ENCODE measurements at regions not wholly inside any gene's neighbourhood (a gene's known extent, or its start where the extent isn't known, plus 50 kb on each side); places are given as distances from the start of the nearest gene placed in this dataset.

- CTCF ChIA-PET: no interaction called here
- TF ChIP-seq PKNOX1 (IDR thresholded peaks at IDR 0.05): no peak
- TF ChIP-seq L3MBTL2 (conservative IDR thresholded peaks at IDR 0.05): no peak
- no peak for TF ChIP-seq ARNT (IDR thresholded peaks at IDR 0.05)
- no peak for TF ChIP-seq CTBP1 (IDR thresholded peaks at IDR 0.05; ENCODE audit: borderline replicate concordance)
- TF ChIP-seq LEF1 (IDR thresholded peaks at IDR 0.05; ENCODE audit: borderline replicate concordance): no peak
- TF ChIP-seq SP1 (IDR thresholded peaks at IDR 0.05): no peak
- no peak for TF ChIP-seq ZNF384 (IDR thresholded peaks at IDR 0.05)
- no peak for TF ChIP-seq ELF4 (IDR thresholded peaks at IDR 0.05)
- no peak for TF ChIP-seq TARDBP (IDR thresholded peaks at IDR 0.05)
- no peak for DNase-seq (ENCODE audit: extremely low spot score)
- POLR2A ChIA-PET: no interaction called here
These were observed 201.2 kb upstream of the FAM78B start for GRCh38 chr1:166368030-166368429.

GRCh38 chr1:166377896-166378295 lies 211.1 kb upstream of the FAM78B start:
- no peak for DNase-seq (ENCODE audit: extremely low spot score)
- CTCF ChIA-PET: no interaction called here
- POLR2A ChIA-PET: no interaction called here
- TF ChIP-seq FOXK2 (IDR thresholded peaks at IDR 0.05) (no peak), ZNF384 (IDR thresholded peaks at IDR 0.05) (no peak), SUZ12 (IDR thresholded peaks at IDR 0.05) (no peak), PKNOX1 (IDR thresholded peaks at IDR 0.05) (no peak), NFRKB (IDR thresholded peaks at IDR 0.05) (no peak), FOXM1 (IDR thresholded peaks at IDR 0.05; ENCODE audit: borderline replicate concordance) (no peak), ARNT (IDR thresholded peaks at IDR 0.05) (no peak), LEF1 (IDR thresholded peaks at IDR 0.05; ENCODE audit: borderline replicate concordance) (no peak), TARDBP (IDR thresholded peaks at IDR 0.05) (no peak), BHLHE40 (IDR thresholded peaks at IDR 0.05; ENCODE audit: borderline replicate concordance) (no peak), HDGF (IDR thresholded peaks at IDR 0.05; ENCODE audit: borderline replicate concordance) (no peak), FOXA1 (IDR thresholded peaks at IDR 0.05) (no peak), SP1 (IDR thresholded peaks at IDR 0.05) (no peak), CTBP1 (IDR thresholded peaks at IDR 0.05; ENCODE audit: borderline replicate concordance) (no peak), ELF4 (IDR thresholded peaks at IDR 0.05) (no peak), L3MBTL2 (conservative IDR thresholded peaks at IDR 0.05) (no peak)

GRCh38 chr1:166378805-166379204 lies 212.0 kb upstream of the FAM78B start:
- POLR2A ChIA-PET: no interaction called here
- CTCF ChIA-PET: no interaction called here
- DNase-seq (ENCODE audit: extremely low spot score): no peak
- TF ChIP-seq FOXK2 (IDR thresholded peaks at IDR 0.05) (no peak), ELF4 (IDR thresholded peaks at IDR 0.05) (no peak), BHLHE40 (IDR thresholded peaks at IDR 0.05; ENCODE audit: borderline replicate concordance) (no peak), NFRKB (IDR thresholded peaks at IDR 0.05) (no peak), SP1 (IDR thresholded peaks at IDR 0.05) (no peak), ARNT (IDR thresholded peaks at IDR 0.05) (no peak), CTBP1 (IDR thresholded peaks at IDR 0.05; ENCODE audit: borderline replicate concordance) (no peak), PKNOX1 (IDR thresholded peaks at IDR 0.05) (no peak), SUZ12 (IDR thresholded peaks at IDR 0.05) (no peak), LEF1 (IDR thresholded peaks at IDR 0.05; ENCODE audit: borderline replicate concordance) (no peak), FOXA1 (IDR thresholded peaks at IDR 0.05) (no peak), FOXM1 (IDR thresholded peaks at IDR 0.05; ENCODE audit: borderline replicate concordance) (no peak), L3MBTL2 (conservative IDR thresholded peaks at IDR 0.05) (no peak), HDGF (IDR thresholded peaks at IDR 0.05; ENCODE audit: borderline replicate concordance) (no peak), ZNF384 (IDR thresholded peaks at IDR 0.05) (no peak), TARDBP (IDR thresholded peaks at IDR 0.05) (no peak)

- TF ChIP-seq CTBP1 (IDR thresholded peaks at IDR 0.05; ENCODE audit: borderline replicate concordance): no peak
- TF ChIP-seq PKNOX1 (IDR thresholded peaks at IDR 0.05): no peak
- no peak for TF ChIP-seq FOXK2 (IDR thresholded peaks at IDR 0.05)
- TF ChIP-seq ARNT (IDR thresholded peaks at IDR 0.05): no peak
- TF ChIP-seq ELF4 (IDR thresholded peaks at IDR 0.05): no peak
- TF ChIP-seq LEF1 (IDR thresholded peaks at IDR 0.05; ENCODE audit: borderline replicate concordance): no peak
- no peak for TF ChIP-seq BHLHE40 (IDR thresholded peaks at IDR 0.05; ENCODE audit: borderline replicate concordance)
- TF ChIP-seq SUZ12 (IDR thresholded peaks at IDR 0.05): no peak
- TF ChIP-seq ZNF384 (IDR thresholded peaks at IDR 0.05): no peak
- TF ChIP-seq NFRKB (IDR thresholded peaks at IDR 0.05): no peak
- TF ChIP-seq L3MBTL2 (conservative IDR thresholded peaks at IDR 0.05): no peak
- POLR2A ChIA-PET: no interaction called here
- no peak for DNase-seq (ENCODE audit: extremely low spot score)
- CTCF ChIA-PET: no interaction called here
These were observed 212.6 kb upstream of the FAM78B start for GRCh38 chr1:166379447-166379846.

GRCh38 chr1:166383137-166383536 lies 216.3 kb upstream of the FAM78B start:
- CTCF ChIA-PET: no interaction called here
- POLR2A ChIA-PET: no interaction called here
- no peak for TF ChIP-seq SP1 (IDR thresholded peaks at IDR 0.05)
- no peak for TF ChIP-seq BHLHE40 (IDR thresholded peaks at IDR 0.05; ENCODE audit: borderline replicate concordance)
- TF ChIP-seq FOXA1 (IDR thresholded peaks at IDR 0.05): no peak
- TF ChIP-seq NFRKB (IDR thresholded peaks at IDR 0.05): no peak
- no peak for TF ChIP-seq SUZ12 (IDR thresholded peaks at IDR 0.05)
- no peak for TF ChIP-seq L3MBTL2 (conservative IDR thresholded peaks at IDR 0.05)
- TF ChIP-seq PKNOX1 (IDR thresholded peaks at IDR 0.05): no peak
- no peak for TF ChIP-seq HDGF (IDR thresholded peaks at IDR 0.05; ENCODE audit: borderline replicate concordance)
- no peak for TF ChIP-seq FOXK2 (IDR thresholded peaks at IDR 0.05)
- TF ChIP-seq ELF4 (IDR thresholded peaks at IDR 0.05): no peak
- no peak for TF ChIP-seq FOXM1 (IDR thresholded peaks at IDR 0.05; ENCODE audit: borderline replicate concordance)
- DNase-seq (ENCODE audit: extremely low spot score): no peak
